ENCODE measurements at regions not wholly inside any gene's neighbourhood (a gene's known extent, or its start where the extent isn't known, plus 50 kb on each side); places are given as distances from the start of the nearest gene placed in this dataset.
A peak's percentile ranks its signal among the peaks of the same experiment; 100 is the strongest.

DNA sequence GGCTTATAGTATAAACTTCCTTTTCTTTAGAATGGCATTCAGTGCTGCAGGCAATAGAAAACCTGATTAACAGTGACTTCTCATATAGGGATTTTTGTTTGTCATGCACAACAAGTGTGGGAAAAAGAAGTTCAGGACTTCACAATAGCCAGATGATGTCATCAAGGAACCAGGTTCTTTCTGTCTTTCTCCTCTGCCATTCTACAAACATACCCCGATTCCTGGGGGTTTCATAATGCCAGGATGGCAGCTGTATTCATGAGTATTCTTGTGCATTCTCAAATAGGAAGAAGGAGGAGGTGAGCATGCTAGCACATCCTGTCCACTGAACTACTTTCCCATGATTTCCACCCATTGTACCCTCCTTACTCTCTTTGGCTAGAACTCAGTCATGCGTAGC is 182.7 kb upstream of the EEA1 start:
- no peaks in the 10 kb centered on the region for H3K27me3 ChIP-seq
- TF ChIP-seq POLR2A (IDR thresholded peaks at IDR 0.05) (no peak), CTCF (IDR thresholded peaks at IDR 0.05) (no peak), EP300 (IDR thresholded peaks at IDR 0.05) (no peak)
- H3K4me1 ChIP-seq: peaks cover 0 to 14% (median 2%) of the 10 kb centered on the region in 4 donors
- DNase-seq (ENCODE audit: low spot score in 2 of 2): no peak
- no peak overlapping the region for H3K4me3 ChIP-seq
- H3K9me3 ChIP-seq: no peaks in the 10 kb centered on the region
- WGBS, 2 donors: 91 to 93% methylated on average over 2 of the region's 2 CpGs
- H3K36me3 ChIP-seq: no peaks in the 10 kb centered on the region
- no peak overlapping the region for H3K27ac ChIP-seq

DNA sequence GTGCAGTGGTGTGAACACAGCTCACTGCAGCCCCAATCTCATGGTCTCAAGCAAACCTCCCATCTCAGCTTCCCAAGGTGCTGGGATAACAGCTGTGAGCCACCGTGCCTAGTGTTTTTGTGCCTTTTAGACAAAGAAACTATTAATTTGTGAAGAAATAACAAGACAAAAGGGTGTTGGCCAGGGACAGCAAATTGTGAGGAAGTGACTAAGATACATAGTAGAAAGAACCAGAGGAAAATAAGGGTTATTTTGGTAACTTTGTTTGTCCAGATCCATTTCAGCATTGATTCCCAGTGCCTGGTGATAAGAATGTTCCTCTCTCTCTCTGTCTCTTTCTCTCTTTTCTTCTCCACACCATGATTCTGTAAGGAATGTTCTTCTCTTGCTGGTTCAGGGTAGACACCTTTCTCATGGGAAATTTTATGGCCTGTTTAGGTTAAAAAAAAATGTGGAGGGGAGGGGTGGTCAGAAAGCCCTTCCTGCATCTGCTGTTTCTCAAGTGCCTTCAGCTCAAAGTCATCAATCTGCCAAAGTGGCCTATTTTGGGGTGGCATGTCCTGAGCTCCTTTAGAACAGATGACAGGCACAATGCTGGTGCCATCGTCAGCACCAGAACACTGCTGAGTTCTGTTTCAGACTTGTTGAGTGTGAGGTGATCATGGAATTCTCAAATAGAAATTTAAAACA is 184.4 kb upstream of the EEA1 start:
- Histone ChIP-seq H3K9me3 (no peaks in the 10 kb centered on the region), H3K27me3 (no peaks in the 10 kb centered on the region), H3K27ac (no peak overlapping the region), H3K36me3 (no peaks in the 10 kb centered on the region), H3K4me1 (peaks cover 0 to 14% (median 2%) of the 10 kb centered on the region in 4 donors), H3K4me3 (no peak overlapping the region)
- 59 to 66% methylated on average over 2 of the region's 2 CpGs for WGBS, 2 donors
- no peak for DNase-seq (ENCODE audit: low spot score in 2 of 2)
- TF ChIP-seq POLR2A (IDR thresholded peaks at IDR 0.05): no peak
- no peak for TF ChIP-seq EP300 (IDR thresholded peaks at IDR 0.05)
- no peak for TF ChIP-seq CTCF (IDR thresholded peaks at IDR 0.05)

- no peaks in the 10 kb centered on the region for H3K36me3 ChIP-seq
- no peaks in the 10 kb centered on the region for H3K9me3 ChIP-seq
- H3K4me3 ChIP-seq: no peak overlapping the region
- no peak overlapping the region for H3K27ac ChIP-seq
- H3K4me1 ChIP-seq: peaks cover 0 to 5% (median 0%) of the 10 kb centered on the region in 4 donors
- H3K27me3 ChIP-seq: no peaks in the 10 kb centered on the region
- no peak for DNase-seq (ENCODE audit: low spot score in 2 of 2)
- no peak for TF ChIP-seq POLR2A (IDR thresholded peaks at IDR 0.05)
- TF ChIP-seq CTCF (IDR thresholded peaks at IDR 0.05): no peak
- TF ChIP-seq EP300 (IDR thresholded peaks at IDR 0.05): no peak
- WGBS, 2 donors: 53 to 59% methylated on average over 6 of the region's 6 CpGs
Observed at GRCh38 chr12:93115198-93115601, 186.1 kb upstream of the EEA1 start.

DNA sequence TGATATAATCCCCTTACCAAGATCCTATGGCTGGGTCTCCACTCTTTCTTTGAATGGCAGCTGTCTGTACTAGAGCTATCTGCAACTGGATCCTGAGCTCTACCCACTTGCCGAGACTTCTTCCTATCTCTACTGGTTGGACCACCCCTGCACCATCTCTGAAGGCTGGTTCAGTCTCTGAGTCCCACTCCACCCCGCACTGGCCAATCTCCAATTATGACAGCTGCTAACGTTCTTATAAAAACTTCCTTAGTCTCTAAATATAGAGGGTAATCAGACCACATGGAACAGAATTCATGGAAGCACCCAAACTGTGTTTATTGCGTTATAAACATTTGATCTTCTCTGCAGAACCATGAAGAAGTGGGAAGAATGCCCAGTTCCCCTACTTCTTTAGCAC is 186.6 kb upstream of the EEA1 start:
- Histone ChIP-seq H3K27ac (peak overlapping the region in 1 of 4 donors; percentile 20), H3K36me3 (no peaks in the 10 kb centered on the region), H3K4me1 (peaks cover 0 to 5% (median 0%) of the 10 kb centered on the region in 4 donors), H3K27me3 (no peaks in the 10 kb centered on the region), H3K4me3 (no peak overlapping the region), H3K9me3 (no peaks in the 10 kb centered on the region)
- WGBS, 2 donors: 51 to 56% methylated on average over 4 of the region's 4 CpGs
- DNase-seq (ENCODE audit: low spot score in 2 of 2): no peak
- TF ChIP-seq CTCF (IDR thresholded peaks at IDR 0.05): no peak
- no peak for TF ChIP-seq POLR2A (IDR thresholded peaks at IDR 0.05)
- no peak for TF ChIP-seq EP300 (IDR thresholded peaks at IDR 0.05)

DNA sequence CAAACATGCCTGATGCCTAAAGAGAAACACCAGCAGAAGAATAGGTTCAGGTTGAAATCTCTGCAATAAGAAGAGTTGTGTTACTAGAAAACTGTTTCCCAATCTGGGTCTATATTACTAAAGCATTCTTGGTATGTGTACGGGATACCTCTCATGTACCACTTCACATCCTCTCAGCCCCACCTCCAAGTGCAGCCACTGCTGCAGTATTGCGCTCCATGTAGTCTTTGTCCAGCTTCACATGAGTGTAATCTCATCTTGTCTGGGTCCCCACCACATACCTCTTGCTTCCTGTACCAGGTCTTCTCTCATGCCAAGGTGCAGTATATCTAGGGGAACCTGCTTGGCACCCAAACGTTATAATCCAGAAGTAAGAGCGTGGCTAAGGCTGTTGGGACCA is 187.5 kb upstream of the EEA1 start:
- 93 to 94% methylated on average over 4 of the region's 4 CpGs for WGBS, 2 donors
- H3K27ac ChIP-seq: no peak overlapping the region
- DNase-seq (ENCODE audit: low spot score in 2 of 2): no peak
- no peak overlapping the region for H3K4me3 ChIP-seq
- TF ChIP-seq EP300 (IDR thresholded peaks at IDR 0.05) (no peak), CTCF (IDR thresholded peaks at IDR 0.05) (no peak), POLR2A (IDR thresholded peaks at IDR 0.05) (no peak)
- H3K27me3 ChIP-seq: no peaks in the 10 kb centered on the region
- no peaks in the 10 kb centered on the region for H3K36me3 ChIP-seq
- H3K9me3 ChIP-seq: no peaks in the 10 kb centered on the region
- H3K4me1 ChIP-seq: peaks cover 0 to 5% (median 0%) of the 10 kb centered on the region in 4 donors

All from tibial nerve (tissue), 4 donors.